IMR-90 (cell line): ENCODE measurements at regions not wholly inside any gene's neighbourhood (a gene's known extent, or its start where the extent isn't known, plus 50 kb on each side); places are given as distances from the start of the nearest gene placed in this dataset.

ENCODE experiments used
- ATAC-seq: fragments of 200-7000 bp; cut with Tn5 transposase; 2 replicates; pipeline ENCODE4 v1.9.1; 2020; ENCODE audit warnings: low read depth, mild to moderate bottlenecking, moderate library complexity
- BruUV-seq: library from RNA; stranded (reverse); fragments of 400-500 nt; replicated peaks from 2 replicates; lab custom pipeline; 2021; lab: Mats Ljungman, UMichigan
- CTCF ChIA-PET: fragments of 300-600 bp; formaldehyde crosslinking; extraction: SDS; loops from one replicate; lab custom pipeline; 2021; ENCODE audit warnings: antibody characterized with exemption; lab: Yijun Ruan, JAX
- POLR2A ChIA-PET: fragments of 300-600 bp; sonication (Branson Sonifier 250); formaldehyde crosslinking; loops from one replicate; lab custom pipeline; 2022; ENCODE audit warnings: antibody characterized with exemption; ENCODE audit not compliant: unreplicated experiment; lab: Charles Lee
- DNase-seq: peaks from one replicate; pipeline ENCODE4 v3.0.0; 2013
- H2AFZ ChIP-seq: replicated peaks from 2 replicates; pipeline ENCODE3; 2013; ENCODE audit warnings: low read length, mild to moderate bottlenecking; ENCODE audit not compliant: poor library complexity
- H2AK5ac ChIP-seq: 2 replicates; pipeline ENCODE4 v1.6.1; 2013; ENCODE audit warnings: low read depth, low read length, inconsistent platforms
- H2AK9ac ChIP-seq: replicated peaks from 2 replicates; pipeline ENCODE3; 2013; ENCODE audit warnings: mild to moderate bottlenecking, low read depth, low read length, moderate library complexity; ENCODE audit not compliant: poor library complexity
- H2BK120ac ChIP-seq: 2 replicates; pipeline ENCODE4 v1.6.1; 2013; ENCODE audit warnings: low read depth, low read length, inconsistent platforms
- H2BK15ac ChIP-seq: 3 replicates; pipeline ENCODE4 v1.6.1; 2013; ENCODE audit warnings: low read depth, low read length, inconsistent platforms
- H2BK20ac ChIP-seq: 2 replicates; pipeline ENCODE4 v1.6.1; 2013; ENCODE audit warnings: low read depth, mild to moderate bottlenecking, inconsistent platforms, low read length, moderate library complexity
- H2BK5ac ChIP-seq: 2 replicates; pipeline ENCODE4 v1.6.1; 2013; ENCODE audit warnings: mild to moderate bottlenecking, low read depth, low read length, inconsistent platforms; ENCODE audit not compliant: poor library complexity, severe bottlenecking
- H3K14ac ChIP-seq: replicated peaks from 2 replicates; pipeline ENCODE4 v1.6.1; 2013; ENCODE audit warnings: low read depth, low read length, inconsistent platforms
- H3K18ac ChIP-seq: 2 replicates; pipeline ENCODE4 v1.6.1; 2013; ENCODE audit warnings: low read depth, low read length, control low read depth
- H3K23ac ChIP-seq: 2 replicates; pipeline ENCODE4 v1.6.1; 2013; ENCODE audit warnings: low read depth, low read length, inconsistent platforms
- H3K27ac ChIP-seq: 2 replicates; pipeline ENCODE4 v1.5.1; 2013; ENCODE audit warnings: mild to moderate bottlenecking, control low read depth, low read length; ENCODE audit not compliant: insufficient read depth
- H3K27me3 ChIP-seq: 2 replicates; pipeline ENCODE4 v1.6.1; 2013; ENCODE audit warnings: low read length; ENCODE audit not compliant: control insufficient read depth, insufficient read depth
- H3K36me3 ChIP-seq: 2 replicates; pipeline ENCODE4 v1.6.1; 2013; ENCODE audit warnings: low read length, mixed read lengths; ENCODE audit not compliant: control insufficient read depth, insufficient read depth
- H3K4ac ChIP-seq: 2 replicates; pipeline ENCODE4 v1.6.1; 2013; ENCODE audit warnings: low read depth, low read length, inconsistent platforms
- H3K4me1 ChIP-seq: 2 replicates; pipeline ENCODE4 v1.6.1; 2013; ENCODE audit warnings: low read length, mixed read lengths; ENCODE audit not compliant: control insufficient read depth, insufficient read depth
- H3K4me2 ChIP-seq: 2 replicates; pipeline ENCODE4 v1.6.1; 2013; ENCODE audit warnings: low read depth, mild to moderate bottlenecking, control low read depth, low read length, moderate library complexity
- H3K4me3 ChIP-seq: 2 replicates; pipeline ENCODE4 v1.5.1; 2013; ENCODE audit warnings: low read depth, mild to moderate bottlenecking, control low read depth, low read length, moderate library complexity; ENCODE audit not compliant: insufficient read depth
- H3K56ac ChIP-seq: 2 replicates; pipeline ENCODE4 v1.6.1; 2013; ENCODE audit warnings: low read length, inconsistent platforms; ENCODE audit not compliant: insufficient read depth; ENCODE audit errors: extremely low read depth
- H3K79me1 ChIP-seq, 2 experiments: 2 replicates each; pipeline ENCODE4 v1.6.1; 2013; ENCODE audit warnings: low read length in 2 of 2, inconsistent platforms in 1 of 2, low read depth in 1 of 2
- H3K9ac ChIP-seq: 2 replicates; pipeline ENCODE4 v1.6.1; 2013; ENCODE audit warnings: low read depth, low read length, control low read depth
- H3K9me1 ChIP-seq: 2 replicates; pipeline ENCODE4 v1.6.1; 2013; ENCODE audit warnings: low read length, inconsistent platforms; ENCODE audit not compliant: insufficient read depth
- H3K9me3 ChIP-seq: 2 replicates; pipeline ENCODE4 v1.6.1; 2013; ENCODE audit warnings: low read length; ENCODE audit not compliant: control insufficient read depth, insufficient read depth
- H4K20me1 ChIP-seq: 2 replicates; pipeline ENCODE4 v1.6.1; 2013; ENCODE audit warnings: low read length, inconsistent platforms; ENCODE audit not compliant: insufficient read depth
- H4K5ac ChIP-seq: 2 replicates; pipeline ENCODE4 v1.6.1; 2013; ENCODE audit warnings: mild to moderate bottlenecking, low read depth, low read length, control low read depth
- H4K8ac ChIP-seq, 2 experiments: 2 replicates each; pipeline ENCODE4 v1.6.1; 2013; ENCODE audit warnings: low read depth in 2 of 2, low read length in 2 of 2, control low read depth in 1 of 2, inconsistent platforms in 1 of 2
- H4K91ac ChIP-seq: 2 replicates; pipeline ENCODE4 v1.6.1; 2013; ENCODE audit warnings: low read depth, low read length, inconsistent platforms; ENCODE audit not compliant: insufficient read depth
- MAFK ChIP-seq: IDR thresholded peaks from 2 replicates; pipeline ENCODE4 v1.6.1; 2012; ENCODE audit warnings: low read depth, low read length, improper control_type of control experiment
- POLR2A ChIP-seq: IDR thresholded peaks from 2 replicates; pipeline ENCODE4 v1.6.1; 2012; ENCODE audit warnings: mild to moderate bottlenecking, low read depth, low read length
- RAD21 ChIP-seq: IDR thresholded peaks from 2 replicates; pipeline ENCODE4 v1.6.1; 2012; ENCODE audit warnings: low read length, improper control_type of control experiment
- RCOR1 ChIP-seq: IDR thresholded peaks from 2 replicates; pipeline ENCODE4 v1.6.1; 2012; ENCODE audit warnings: mild to moderate bottlenecking, low read length, improper control_type of control experiment; ENCODE audit not compliant: insufficient replicate concordance
- RFX5 ChIP-seq: IDR thresholded peaks from 2 replicates; pipeline ENCODE4 v1.8.0; 2012; ENCODE audit warnings: low read depth, mild to moderate bottlenecking, low read length, moderate library complexity
- WGBS, 2 experiments: methylation state at CpG; one replicate each; pipeline versions ENCODE4 v1.1.5 to v1.1.7; 2013; ENCODE audit warnings: missing lambda C conversion rate in 2 of 2; ENCODE audit not compliant: insufficient read length in 1 of 2; ENCODE audit errors: extremely low coverage in 2 of 2; 5-methylcytosine and 5-hydroxymethylcytosine counted together
- dilution Hi-C: fragments of 300-500 bp; cut with HindIII; formaldehyde crosslinking; loops from one replicate; pipeline ENCODE4 v1.14.3; 2018; ENCODE audit warnings: low sequenced_read_pairs; ENCODE audit not compliant: unreplicated experiment
- in situ Hi-C: fragments of 300-500 bp; cut with MboI; formaldehyde crosslinking; loops from 3 replicates; pipeline ENCODE4 v1.14.3; 2019; ENCODE audit warnings: low sequenced_read_pairs, inconsistent platforms, mixed read lengths
- intact Hi-C: fragments of 100-400 bp; cut with micrococcal nuclease; formaldehyde crosslinking; loops from 2 replicates; pipeline ENCODE4 v1.10.0; 2022
- TF ChIP-seq, protein P1 (sequence below): conservative IDR thresholded peaks from 2 replicates; pipeline ENCODE4 v1.5.1; 2012; ENCODE audit warnings: mild to moderate bottlenecking, low read depth, low read length, improper control_type of control experiment
- TF ChIP-seq, protein P2 (sequence below): fragments of 150-350 bp; IDR thresholded peaks from 2 replicates; pipeline ENCODE4 v1.6.1; 2017; ENCODE audit warnings: mild to moderate bottlenecking, antibody characterized with exemption, low read length, low read depth

DNA sequence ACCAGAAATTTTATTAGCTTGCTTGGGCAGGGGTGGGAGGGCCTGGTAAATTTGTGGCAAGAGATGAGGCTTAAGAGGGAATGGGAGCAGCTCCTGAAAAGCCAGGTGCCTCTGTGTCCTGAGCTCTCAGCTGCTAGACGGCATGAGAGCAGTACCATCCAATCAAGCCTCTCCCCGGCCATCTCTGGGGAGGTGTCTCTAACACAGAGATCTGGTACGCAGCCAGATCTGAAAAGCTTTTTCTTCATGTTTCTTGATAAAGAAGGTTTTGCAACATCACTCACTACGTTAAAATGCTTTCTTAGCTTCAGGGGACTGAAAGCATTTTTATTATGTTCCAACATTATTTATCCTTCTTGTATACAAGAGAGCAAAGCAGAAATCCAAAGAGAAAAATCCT, 488.2 kb downstream of the RBFOX1 start:
- Histone ChIP-seq H3K18ac (no peak overlapping the region), H4K8ac (no peak overlapping the region), H3K27me3 (no peaks in the 10 kb centered on the region), H4K20me1 (no peaks in the 10 kb centered on the region), H3K9me3 (peaks cover 6% of the 10 kb centered on the region), H3K23ac (no peak overlapping the region), H4K91ac (no peak overlapping the region), H4K5ac (no peak overlapping the region), H2BK120ac (no peak overlapping the region), H3K9me1 (no peaks in the 10 kb centered on the region), H3K4me1 (no peaks in the 10 kb centered on the region), H2BK15ac (no peak overlapping the region), H2AK9ac (no peak overlapping the region), H3K4ac (no peak overlapping the region), H3K14ac (no peak overlapping the region), H3K79me1 (no peaks in the 10 kb centered on the region), H3K27ac (no peak overlapping the region), H3K4me3 (no peak overlapping the region), H3K9ac (no peak overlapping the region), H3K4me2 (no peak overlapping the region), H3K56ac (no peak overlapping the region), H2AFZ (no peak overlapping the region), H3K36me3 (no peaks in the 10 kb centered on the region), H2BK5ac (no peak overlapping the region), H2BK20ac (no peak overlapping the region), H2AK5ac (no peak overlapping the region)
- in situ Hi-C loops = no loop called here
- no peak for TF ChIP-seq POLR2A
- TF ChIP-seq, protein P1, sequence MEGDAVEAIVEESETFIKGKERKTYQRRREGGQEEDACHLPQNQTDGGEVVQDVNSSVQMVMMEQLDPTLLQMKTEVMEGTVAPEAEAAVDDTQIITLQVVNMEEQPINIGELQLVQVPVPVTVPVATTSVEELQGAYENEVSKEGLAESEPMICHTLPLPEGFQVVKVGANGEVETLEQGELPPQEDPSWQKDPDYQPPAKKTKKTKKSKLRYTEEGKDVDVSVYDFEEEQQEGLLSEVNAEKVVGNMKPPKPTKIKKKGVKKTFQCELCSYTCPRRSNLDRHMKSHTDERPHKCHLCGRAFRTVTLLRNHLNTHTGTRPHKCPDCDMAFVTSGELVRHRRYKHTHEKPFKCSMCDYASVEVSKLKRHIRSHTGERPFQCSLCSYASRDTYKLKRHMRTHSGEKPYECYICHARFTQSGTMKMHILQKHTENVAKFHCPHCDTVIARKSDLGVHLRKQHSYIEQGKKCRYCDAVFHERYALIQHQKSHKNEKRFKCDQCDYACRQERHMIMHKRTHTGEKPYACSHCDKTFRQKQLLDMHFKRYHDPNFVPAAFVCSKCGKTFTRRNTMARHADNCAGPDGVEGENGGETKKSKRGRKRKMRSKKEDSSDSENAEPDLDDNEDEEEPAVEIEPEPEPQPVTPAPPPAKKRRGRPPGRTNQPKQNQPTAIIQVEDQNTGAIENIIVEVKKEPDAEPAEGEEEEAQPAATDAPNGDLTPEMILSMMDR = no peak
- TF ChIP-seq RAD21 = no peak
- TF ChIP-seq RCOR1 = no peak
- no peak for TF ChIP-seq MAFK
- TF ChIP-seq, protein P2, sequence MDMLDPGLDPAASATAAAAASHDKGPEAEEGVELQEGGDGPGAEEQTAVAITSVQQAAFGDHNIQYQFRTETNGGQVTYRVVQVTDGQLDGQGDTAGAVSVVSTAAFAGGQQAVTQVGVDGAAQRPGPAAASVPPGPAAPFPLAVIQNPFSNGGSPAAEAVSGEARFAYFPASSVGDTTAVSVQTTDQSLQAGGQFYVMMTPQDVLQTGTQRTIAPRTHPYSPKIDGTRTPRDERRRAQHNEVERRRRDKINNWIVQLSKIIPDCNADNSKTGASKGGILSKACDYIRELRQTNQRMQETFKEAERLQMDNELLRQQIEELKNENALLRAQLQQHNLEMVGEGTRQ = no peak
- TF ChIP-seq RFX5 = no peak
- BruUV-seq = no TSS peak
- POLR2A ChIA-PET = no interaction called here
- no peak for ATAC-seq
- no CpG with 5 or more reads among the region's 4 CpGs for WGBS, 2 experiments
- DNase-seq = no peak
- CTCF ChIA-PET = no interaction called here
- intact Hi-C loops = no loop called here
- dilution Hi-C loops = no loop called here
